DMS53 treated with DMSO at 0.1 percent for 48 hours (cell line): ENCODE measurements at regions not wholly inside any gene's neighbourhood (a gene's known extent, or its start where the extent isn't known, plus 50 kb on each side); places are given as distances from the start of the nearest gene placed in this dataset.

Experiments used
- DNase-seq: peaks from one replicate; lab custom pipeline; 2025; ENCODE audit not compliant: unreplicated experiment; lab: John Stamatoyannopoulos, UW

DNA sequence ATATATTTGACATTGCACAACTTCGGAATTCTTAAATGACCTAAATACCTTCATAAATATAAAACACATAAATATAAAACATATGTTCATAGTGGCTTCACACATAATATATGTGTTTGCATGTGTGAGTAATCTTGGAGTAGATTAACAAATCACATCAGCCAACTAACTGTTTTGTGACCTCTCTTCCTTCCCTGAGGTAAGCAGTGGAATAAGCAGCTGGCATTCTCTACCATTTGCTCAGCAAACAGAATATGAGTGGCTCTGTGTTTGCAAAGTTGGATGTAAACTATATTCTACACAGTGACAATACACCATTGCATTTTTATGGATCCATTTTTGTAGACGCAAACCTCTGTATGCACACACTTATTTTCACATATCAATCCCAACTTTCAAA is 189.9 kb downstream of the ACER2 start:
- DNase-seq, result no peak

DNA sequence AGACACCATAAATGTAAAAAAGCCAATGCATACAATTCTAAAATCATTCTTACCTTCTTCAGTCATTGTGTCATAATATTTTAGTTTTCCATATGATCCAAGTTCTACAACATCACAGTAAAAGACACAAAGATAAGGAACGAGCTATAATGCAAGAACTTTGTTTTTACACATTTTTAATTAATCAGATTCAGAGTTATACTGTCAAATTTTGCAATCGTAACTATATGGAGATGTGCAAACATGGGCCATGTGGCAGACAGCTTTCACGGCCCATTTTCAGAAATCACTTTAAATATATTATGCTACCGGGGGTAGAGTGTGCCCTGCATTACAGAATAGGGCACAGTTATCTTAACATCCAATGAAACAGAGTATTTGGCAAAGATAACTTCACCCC is 188.4 kb downstream of the ACER2 start:
- DNase-seq, result no peak

DNA sequence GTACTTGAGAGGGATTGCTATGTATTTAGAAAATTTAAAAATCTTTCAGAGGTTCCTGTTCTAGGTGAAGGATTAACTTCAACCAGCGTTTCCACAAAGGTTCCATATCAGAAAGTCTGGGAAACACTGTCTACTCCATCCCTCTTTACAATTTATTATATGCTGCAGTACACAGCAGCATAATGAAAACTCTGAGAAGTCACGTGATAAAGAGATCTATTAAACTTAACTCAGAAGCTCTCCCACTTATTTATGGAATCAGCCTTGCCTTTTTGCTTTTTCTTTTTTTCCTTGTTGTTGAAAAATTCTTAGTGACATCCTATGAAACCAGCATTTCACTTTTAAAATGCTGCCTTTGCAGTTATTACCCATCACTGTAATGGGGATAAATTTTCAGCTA is 186.2 kb downstream of the ACER2 start:
- DNase-seq, result no peak

DNA sequence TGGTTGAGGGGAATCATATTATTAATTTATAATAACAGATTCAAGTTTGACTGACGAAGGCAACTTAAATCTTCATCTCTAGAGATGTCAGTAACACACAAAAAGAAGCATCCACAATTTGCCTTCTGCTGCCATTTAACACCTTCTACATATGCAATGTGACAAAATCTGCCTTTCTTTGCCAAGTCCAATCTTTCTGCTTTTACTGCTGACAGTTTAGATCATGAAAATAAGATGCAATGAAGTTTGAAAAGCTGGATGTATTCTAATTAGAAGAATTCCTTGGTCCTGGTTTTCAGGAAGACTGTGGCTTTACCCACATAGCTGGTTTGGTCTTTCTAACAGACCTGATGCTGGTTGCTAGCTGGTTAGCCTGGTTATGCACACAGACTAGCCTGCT is 178.9 kb downstream of the ACER2 start:
- DNase-seq, result no peak

DNA sequence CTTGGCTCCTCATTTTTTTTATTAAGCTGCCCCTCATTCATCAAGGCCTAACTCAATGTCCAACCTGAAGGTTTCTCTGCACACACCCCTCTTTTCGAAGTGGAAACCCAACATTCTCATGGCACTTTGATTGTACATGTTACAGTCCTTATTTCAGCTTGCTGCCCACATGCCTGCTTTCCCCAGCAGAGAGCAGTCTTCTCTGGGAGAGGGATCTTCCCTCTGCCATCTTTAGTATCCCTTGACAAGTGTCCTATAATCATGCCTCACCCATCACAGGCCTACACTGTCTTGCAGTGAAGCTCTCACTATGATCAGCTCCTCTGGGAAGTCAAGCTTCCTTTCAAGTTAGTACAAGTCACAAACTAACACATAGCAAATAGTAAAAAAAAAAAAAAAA is 175.1 kb downstream of the ACER2 start:
- DNase-seq, result no peak

DNA sequence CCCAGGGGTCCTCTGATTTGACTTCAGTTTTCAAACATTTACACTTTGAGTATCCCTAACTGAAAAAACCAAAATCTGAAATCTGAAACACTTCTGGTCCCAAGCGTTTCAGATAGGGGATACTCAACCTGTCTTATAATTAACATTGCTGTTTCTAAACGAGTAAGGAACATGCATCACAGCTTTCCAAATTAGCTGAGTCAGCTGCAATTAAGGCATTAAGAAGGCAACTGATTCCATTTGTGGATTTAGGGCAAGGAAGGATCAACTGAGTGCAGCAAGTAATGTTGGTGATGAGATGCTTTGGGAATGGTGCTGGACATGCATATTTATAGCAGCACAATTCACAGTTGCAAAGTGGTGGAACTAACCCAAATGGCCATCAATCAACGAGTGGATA is 168.6 kb downstream of the ACER2 start:
- DNase-seq, result no peak

DNA sequence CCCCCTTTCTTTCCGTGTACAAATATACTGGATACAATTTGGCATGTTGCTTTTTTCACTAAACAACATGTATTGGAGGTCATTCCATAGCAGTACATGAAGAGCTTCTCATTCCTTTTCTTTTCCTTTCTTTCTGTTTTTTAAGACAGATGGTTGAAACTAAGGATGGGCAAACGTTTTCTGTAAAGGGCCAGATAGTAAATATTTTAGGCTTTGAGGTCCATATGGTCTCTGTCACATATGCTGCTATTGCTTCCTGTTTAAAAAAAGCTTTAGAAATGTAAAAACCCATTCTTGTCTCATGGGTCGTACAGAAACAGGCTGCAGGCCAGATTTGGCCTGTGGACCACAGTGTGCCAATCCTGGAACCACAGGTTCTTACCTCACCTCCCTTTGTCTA is 160.1 kb downstream of the ACER2 start:
- no peak for DNase-seq

DNA sequence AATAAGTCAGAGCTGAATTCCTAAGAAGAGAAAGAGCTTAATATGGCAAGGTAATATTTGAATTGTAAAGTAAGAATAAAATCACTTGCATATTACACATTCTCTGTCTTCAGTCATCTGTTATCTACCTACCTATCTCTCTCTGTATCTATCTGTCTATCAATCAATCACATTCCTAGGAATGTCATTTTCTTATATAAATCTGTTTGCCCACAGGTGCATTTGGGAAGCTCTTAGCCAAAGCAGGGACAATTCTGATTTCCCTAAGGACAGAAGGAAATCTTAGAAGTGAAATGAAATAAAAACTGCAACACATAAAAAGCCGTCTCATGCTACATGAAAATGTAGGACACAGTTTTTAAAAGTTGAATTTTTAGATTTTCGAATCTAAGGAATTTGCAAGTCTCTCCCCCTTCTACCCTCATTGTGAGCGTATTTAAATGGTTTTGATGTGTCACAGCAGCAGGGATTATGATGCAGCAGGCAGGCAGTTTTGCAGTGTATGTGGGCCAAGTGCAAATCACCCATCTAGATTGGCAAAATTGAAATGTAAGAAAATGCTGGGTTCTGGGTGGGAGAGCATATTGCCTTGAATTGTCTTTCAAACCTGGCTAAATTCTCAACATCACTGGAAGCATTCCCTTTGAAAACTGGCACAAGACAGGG is 155.7 kb downstream of the ACER2 start:
- no peak for DNase-seq

DNA sequence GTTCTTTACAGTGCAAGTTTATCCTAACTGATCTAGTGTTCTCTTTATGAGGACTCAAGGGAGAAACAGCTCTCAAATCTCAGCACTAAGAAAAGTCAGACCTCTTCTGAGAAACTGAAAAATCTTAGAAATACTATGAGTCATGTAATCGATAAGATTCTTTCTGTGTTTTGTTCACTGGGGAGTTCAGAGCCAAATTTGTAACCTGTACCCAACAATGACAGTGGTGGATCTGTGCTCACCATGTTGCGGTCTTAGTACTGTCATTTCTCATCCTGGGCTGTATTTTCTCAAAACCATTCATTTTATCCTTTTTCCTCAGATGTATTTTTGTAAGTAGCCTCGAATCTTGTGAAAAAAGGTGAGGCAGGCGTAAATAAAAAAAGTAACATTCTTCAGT is 146.4 kb downstream of the ACER2 start:
- no peak for DNase-seq

DNA sequence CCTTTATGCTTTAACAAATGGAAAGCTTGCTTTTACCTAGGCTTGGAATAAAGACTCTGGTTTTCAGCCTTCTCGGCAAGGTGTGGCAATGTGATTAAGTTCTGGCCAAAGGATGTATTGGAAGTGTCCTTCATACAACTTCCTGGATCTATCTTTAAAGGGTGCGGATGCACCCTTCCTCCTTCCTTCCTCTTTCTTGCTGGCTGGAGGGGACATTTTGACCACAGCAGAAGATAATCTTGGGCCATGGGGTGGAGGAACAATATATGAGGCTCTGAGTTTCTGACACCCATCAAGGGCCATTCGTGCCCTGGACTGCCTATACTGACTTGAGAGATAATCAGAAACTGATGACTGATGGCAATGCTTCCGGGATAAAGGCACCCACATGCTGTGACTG is 145.7 kb downstream of the ACER2 start:
- no peak for DNase-seq

DNA sequence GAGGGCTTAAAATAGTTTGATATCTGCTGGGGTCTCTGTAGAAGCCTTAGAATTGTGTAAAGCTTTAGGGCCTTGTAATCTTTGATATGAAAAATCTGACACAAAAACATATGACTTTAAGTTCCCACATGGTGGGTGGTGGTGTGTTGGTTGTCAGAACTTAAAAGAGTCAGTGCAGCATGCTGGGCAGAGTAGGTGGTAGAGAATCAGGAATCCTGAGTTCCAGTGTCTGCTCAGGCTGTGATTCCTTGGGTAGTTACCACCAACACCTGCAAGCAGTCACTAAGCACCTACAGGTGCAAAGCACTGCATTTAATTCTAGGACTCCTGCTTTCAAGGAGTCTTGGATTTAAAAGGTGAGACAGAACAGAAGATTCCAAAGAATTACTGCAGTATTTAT is 144.6 kb downstream of the ACER2 start:
- DNase-seq, result no peak

DNA sequence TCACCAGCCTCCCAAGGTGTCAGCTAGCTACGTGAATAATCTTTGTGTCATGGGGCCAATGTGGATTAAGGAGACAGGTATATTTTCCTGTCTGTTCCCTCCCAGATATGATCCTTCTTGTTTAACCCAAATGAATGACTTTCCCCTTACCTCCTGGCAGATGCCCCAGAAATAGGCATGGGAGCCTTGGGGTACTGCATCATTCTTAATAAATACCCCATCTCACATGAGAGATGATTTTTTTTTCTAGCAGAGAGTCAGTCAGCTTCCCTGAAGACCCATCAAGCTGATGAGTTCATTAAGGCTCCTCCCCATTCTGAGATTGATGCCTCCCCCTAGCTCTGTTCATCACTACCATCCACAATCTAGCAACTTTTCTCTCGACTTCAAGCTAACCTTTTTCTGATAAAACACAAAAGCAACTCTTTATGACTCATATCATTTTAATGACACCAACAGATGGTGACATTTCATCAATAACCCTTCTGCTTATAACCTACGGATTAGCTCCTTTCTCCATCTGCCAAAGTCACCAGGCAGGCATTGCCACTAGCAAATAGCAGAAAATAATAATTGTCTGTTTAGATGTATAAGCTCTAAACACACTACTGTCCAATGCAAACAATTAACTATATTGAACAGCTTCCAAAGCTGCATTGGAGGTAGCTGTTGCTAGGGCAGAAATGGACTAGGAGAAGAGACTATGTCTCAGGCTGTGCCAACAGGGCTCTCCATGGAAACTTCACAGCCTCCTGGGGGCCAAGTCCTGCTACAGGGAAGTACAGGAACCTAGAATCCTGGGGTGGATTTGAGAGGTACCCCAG is 143.7 kb downstream of the ACER2 start:
- DNase-seq, result no peak

DNA sequence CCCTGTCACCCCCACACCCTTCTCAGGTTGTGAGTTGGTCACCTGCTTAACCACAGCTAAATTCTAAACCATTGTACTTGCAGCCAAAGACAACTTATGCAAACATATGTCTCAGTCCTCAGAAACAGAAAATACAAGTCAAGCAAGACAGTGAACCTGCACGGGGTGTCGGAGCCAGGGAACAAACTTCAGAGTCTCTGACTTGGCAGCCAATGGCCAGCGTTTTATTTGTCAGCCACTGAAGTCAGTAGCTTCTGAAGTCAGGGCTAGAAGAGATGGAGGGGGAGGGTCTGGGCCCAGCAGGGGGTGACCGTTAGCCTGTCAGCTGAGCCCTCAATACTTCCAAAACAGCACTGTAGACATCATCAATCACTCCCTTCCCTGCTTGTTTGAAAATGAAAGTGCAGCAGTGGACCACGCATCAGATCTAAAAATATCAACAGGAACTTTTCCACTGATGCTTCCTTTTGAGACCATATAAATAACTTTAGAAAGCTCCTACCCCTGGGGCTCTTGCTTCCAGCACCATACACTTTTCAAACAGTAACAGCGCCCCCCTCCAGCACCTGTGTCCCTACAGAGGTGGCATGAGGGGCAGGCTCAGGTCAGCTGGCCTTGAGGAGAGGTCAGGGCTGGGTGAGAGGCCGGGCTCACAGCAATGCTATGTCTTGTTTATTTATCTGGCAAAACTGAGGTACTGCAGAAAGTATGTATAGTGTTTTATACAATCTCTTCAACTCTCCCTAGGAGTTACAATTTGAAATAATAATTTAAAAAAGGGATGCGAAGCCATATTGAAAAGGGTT is 142.5 kb downstream of the ACER2 start:
- no peak for DNase-seq

DNA sequence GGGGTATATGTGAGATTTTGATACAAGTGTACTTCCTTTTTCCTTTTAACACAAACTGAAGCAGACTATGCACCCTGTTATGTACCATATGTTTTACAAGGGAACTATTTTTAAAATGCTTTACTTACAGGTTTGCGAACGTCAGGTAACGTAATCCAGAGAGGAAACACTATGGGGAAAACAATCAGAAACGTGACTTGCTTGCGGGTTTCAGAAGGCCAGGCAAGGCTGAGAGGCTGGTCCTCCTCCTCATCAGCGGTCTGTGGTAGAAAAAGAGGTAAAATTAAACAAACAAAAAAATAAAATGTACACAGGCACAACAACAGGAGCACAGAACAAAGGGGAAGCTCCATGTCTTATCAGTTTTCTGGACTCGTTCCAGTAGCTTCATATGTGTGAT is 141.2 kb downstream of the ACER2 start:
- DNase-seq, result no peak

DNA sequence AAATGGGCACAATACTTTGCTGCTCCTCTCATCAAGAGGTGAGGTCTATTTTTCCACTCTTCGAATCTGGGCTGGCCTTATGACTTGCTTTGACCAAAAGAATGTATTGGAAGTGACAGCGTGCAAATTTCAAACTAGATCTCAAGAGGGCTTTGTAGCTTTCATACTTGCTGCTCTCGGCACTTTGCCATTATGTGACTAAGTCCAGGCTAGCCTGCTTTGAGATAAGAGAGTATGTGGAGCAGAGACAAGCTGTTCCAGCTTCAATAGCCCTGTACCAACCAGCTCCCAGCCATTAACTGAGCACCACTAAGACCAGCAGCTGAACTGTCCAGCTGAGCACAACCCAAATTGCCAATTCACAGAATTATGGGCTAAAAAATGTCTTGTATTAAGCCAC is 124.6 kb downstream of the ACER2 start:
- no peak for DNase-seq

DNA sequence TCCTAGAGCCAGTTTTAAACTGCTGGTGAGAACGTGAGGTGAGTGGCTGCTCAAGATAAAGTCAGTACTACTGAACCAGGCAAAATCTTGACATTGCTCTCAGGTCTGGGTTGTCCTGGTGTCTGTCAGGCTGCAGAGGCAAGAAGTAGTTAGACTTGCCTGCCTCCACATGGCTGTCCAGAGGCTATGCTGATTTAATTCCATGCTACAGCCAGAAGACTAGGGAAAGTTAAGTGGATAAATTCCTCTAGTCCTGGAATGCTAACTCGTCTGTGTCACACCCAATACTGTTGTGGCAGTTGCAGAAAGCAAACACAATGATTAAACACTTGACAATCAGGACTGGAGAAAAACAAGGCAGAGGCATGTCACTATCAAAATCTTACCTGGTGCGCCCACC is 118.9 kb downstream of the ACER2 start:
- DNase-seq, result no peak

DNA sequence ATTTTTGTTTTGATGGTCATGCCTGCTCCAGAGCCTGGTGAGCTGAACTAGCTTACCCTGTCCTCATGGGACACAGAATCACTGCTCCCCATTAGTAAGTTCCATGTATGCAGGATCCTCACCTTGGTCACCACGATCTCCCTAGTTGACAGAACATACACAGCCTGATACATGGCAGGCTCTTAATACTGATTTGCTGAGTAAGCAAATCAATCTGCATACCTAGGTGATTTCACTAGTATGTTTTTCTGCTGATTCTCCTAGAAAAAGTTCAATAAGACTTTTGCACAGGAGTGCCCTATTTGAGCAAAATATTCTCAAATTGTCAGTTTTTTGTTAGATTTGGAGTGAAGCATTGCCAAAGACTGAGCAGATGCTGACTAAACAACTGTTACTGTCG is 113.7 kb downstream of the ACER2 start:
- no peak for DNase-seq

DNA sequence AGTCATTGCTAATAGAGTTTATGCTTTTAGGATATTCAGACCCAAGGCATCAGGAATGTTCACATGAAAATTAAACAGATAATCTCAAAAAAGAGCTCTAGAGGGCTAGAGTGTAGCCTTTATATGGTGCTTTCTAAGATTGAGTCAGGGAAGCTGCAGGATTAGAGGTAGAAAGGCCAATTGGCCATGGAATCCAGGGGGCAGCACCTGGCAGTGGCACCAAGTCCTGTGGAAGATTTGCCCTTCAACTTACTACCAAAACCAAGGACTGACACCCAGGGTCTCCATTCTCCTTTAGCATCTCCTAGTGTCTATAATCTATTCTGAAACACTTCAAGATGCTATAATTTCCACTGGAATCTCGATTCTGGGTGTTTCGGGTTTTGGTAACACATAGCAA is 112.4 kb downstream of the ACER2 start:
- DNase-seq, result no peak

DNA sequence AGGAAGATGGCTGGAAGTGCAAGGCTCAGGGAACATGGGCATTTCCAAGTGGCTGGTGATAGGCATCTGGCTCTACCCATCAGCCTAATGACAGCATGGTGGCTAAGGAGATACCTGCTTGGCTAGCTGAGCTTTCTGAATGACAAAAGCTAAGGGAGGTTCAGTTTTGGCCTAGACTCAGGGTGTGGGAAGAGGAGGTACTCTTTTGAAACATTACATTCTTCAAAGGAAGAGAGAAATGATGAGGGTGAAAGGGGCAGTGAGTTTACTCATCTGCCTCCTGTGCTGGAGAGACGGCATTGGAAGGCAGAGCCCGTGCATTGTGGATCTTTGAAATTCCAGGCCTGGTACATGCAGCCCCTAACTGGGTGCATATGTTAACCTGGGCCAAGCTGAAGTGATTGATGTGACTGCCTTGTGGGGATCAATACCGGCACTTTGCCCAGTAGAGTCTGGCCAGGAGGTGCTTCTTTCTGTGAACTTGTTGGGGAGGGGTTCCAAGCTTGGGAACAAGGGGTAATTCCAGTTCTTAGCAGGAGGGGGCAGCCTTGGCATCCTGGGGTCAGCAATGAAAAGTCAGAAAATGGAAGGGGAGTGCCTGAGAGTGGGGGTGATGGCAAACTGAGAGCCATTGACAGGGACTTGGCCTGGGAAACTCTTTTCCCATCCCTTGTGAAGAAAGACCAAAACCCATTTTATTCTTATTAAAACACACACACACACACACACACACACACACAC is 108.6 kb downstream of the ACER2 start:
- DNase-seq, result peak; percentile 0

DNA sequence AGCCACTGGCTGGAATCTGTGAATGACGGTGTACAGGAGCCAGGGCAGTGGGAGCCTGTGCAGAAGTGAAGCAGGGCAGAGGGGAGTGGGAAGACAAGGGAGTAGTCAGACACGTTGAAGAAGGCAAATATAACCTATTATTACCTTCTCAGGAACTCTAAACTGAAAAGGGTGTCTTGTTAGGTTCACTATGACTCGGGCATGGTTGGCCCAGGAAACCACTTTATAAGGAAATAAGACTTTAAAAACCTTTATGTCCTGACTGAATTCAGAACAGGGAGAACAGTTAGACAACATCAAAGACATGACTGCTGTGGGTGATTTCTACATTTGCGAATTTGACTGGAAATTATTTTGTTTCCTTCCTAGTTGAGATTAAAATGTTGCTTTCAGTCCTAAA is 107.5 kb downstream of the ACER2 start:
- no peak for DNase-seq

DNA sequence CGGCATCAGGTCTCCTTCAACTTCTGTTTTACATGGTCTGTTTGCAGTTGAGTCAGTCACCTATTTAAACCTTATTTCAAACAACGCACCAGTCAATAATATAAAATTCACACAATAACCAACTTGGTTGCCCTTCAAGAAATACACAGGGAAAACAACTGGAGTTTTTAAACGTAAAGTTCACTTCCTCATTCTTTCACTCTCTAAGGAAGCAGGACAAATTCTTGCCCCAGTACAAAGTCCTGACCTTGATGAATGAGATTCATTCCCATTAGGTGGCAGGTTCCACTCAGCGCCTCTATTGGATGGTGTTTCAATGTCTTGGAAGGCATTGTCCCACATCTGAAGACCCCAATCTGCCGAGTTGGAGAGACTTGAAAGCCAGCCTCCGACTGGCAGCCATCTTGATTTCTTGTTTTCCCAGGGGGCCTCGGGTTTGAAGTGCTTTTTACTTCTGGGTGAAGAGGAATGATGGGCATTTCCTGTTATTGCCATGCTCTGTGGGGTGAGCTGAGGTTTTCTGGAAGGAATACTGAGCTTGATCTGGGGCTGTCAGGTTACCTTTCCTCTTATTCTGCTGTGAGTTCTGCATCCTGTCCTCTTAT is 105.0 kb downstream of the ACER2 start:
- DNase-seq, result no peak
